DOHH2 (cell line): ENCODE measurements at regions not wholly inside any gene's neighbourhood (a gene's known extent, or its start where the extent isn't known, plus 50 kb on each side); places are given as distances from the start of the nearest gene placed in this dataset.

Experiments
- CTCF ChIP-seq: fragments of 200-600 bp; sonication (generic); IDR thresholded peaks from one replicate; pipeline ENCODE4 v1.5.1; 2014; ENCODE audit warnings: antibody characterized with exemption, mild to moderate bottlenecking, low read depth, low read length; ENCODE audit not compliant: poor library complexity, severe bottlenecking
- EZH2phosphoT487 ChIP-seq: fragments of 200-600 bp; sonication (generic); IDR thresholded peaks from 2 replicates; pipeline ENCODE4 v1.6.1; 2017; ENCODE audit warnings: borderline replicate concordance, mild to moderate bottlenecking, antibody characterized with exemption, low read length, moderate library complexity, mixed read lengths

- TF ChIP-seq CTCF (no peak), EZH2phosphoT487 (no peak)
These were observed 227.0 kb downstream of the C4orf33 start for GRCh38 chr4:129322920-129323319.
